ENCODE measurements at regions not wholly inside any gene's neighbourhood (a gene's known extent, or its start where the extent isn't known, plus 50 kb on each side); places are given as distances from the start of the nearest gene placed in this dataset.
"Not testable (repeated sequence)": the region's sequence is repeated elsewhere in the genome, so short reads cannot be mapped to it uniquely, and the experiment has no call there.

DNA sequence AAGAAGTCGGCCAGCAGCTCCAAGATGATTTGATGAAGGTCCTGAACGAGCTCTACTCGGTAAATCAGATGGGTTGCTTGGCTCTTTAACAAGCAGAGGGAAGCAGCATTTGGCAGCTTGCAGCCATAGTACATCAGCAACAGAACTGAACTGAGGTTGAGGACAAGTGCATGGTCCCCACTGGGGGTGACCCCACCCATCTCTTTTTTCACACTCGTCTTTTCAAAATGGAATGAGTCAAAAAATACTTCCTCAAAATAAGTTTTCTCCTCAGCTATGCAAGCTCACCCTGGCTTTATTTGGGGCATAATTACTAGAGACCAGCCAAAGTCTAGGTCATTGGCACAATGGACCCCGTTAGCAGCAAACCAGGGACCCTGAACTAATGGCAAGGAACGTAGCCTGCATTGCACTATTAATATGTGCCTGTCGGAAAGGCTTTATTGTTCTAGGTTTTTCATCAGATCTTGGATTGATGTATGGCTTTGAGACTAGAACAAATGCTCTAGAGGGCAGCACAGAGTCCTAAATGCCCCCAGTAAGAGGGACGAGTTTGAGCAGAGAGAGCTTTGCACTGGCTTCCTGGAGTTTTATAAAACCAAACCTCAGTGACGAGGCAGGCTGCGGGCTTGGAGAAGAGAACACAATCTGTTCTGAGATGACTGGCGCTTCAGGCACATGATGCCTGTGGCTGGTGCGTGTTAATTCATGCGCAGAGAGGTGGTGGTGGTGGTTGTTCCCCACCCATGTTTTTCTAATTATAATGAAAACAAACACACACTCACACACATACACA is 74.2 kb upstream of the FAM72C start:
- H3K27ac Mint-ChIP-seq, H3K36me3 Mint-ChIP-seq, H3K9me3 Mint-ChIP-seq, H3K4me3 Mint-ChIP-seq, H3K27me3 Mint-ChIP-seq, H3K4me1 Mint-ChIP-seq: not testable (repeated sequence)

DNA sequence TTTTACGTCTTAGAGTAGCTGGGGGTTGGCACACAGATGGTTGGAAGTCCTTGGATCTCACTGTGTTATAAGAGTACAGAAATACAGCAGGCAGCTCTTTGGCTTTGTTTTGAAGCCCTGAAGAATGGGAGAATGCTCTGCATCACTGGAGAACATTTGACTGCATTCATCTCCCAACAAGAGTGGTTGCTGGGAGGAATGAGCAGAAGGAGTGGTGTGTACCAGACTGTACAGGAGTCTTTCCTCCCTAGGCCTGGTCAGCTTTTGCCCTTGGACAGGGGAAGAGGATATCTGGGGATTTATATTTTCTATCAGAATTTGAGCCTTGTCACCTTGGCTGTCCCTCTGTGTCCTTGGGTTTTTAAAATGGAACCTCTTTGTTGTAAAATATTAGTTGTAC is 70.5 kb upstream of the FAM72C start:
- not testable (repeated sequence) for H3K9me3 Mint-ChIP-seq, H3K4me1 Mint-ChIP-seq, H3K27me3 Mint-ChIP-seq, H3K36me3 Mint-ChIP-seq, H3K4me3 Mint-ChIP-seq, H3K27ac Mint-ChIP-seq

DNA sequence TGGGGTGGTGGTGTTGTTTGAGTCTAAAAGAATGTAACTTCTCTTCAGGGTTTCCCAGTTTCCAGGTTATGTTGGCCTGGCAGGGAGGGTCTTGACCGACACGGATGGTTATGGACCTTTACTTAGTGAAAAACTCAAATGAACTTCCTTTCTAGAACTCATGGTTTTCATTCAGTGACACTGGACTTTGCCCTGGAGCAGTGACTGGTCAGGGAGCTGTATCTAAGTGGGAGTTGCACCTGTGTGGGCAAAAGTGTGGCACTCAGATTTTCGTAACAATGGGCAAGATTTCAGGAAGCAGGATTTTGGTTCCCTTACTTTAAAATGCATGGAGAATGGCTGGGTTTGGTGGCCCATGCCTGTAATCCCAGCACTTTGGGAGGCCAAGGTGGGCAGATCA is 68.5 kb upstream of the FAM72C start:
- H3K4me1 Mint-ChIP-seq, H3K27me3 Mint-ChIP-seq: not testable (repeated sequence)

DNA sequence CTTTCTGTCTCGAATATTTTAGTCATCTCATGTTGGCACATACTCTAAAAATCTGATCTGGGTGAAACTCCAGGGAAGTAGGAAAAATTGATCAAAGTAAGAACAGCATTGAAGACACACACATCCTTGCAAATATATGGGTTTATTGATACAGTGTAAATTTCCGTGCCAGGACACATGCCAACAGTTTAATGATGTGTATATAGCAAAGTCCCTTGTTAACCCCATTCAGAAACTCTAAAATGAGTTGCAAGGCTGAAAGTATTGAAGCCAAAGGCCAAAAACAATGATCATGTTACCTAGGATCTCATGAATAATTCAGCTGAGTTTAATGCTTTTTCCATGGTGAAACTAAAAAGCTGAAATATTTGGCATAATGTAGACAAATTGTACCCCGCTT is 62.3 kb upstream of the FAM72C start:
- H3K27me3 Mint-ChIP-seq, H3K4me1 Mint-ChIP-seq, H3K36me3 Mint-ChIP-seq, H3K27ac Mint-ChIP-seq, H3K4me3 Mint-ChIP-seq, H3K9me3 Mint-ChIP-seq: not testable (repeated sequence)

More for the DNA sequence above, 68.5 kb upstream of the FAM72C start:
- H3K27ac Mint-ChIP-seq, H3K4me3 Mint-ChIP-seq, H3K9me3 Mint-ChIP-seq, H3K36me3 Mint-ChIP-seq: not testable (repeated sequence)

DNA sequence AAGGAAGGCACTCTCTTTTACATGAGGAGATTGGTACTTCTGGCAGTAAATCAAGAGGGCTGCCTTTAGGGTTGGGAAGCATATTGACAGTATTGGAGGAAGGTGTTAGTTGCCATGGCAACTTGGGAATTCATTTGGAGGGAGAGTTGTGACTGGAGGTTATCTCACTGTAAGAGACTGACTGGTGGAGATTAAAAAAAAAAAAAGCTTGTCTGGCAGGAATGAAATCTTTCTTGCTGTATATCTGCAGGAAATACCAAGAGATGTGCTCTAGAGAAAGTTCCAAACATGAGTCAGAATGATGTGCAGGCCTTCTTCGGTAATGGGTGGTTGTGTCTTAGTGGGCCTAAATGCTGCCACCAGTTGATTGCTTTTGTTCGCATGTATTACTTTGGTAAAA is 59.8 kb upstream of the FAM72C start:
- not testable (repeated sequence) for H3K36me3 Mint-ChIP-seq, H3K9me3 Mint-ChIP-seq, H3K27me3 Mint-ChIP-seq, H3K4me3 Mint-ChIP-seq, H3K4me1 Mint-ChIP-seq, H3K27ac Mint-ChIP-seq

DNA sequence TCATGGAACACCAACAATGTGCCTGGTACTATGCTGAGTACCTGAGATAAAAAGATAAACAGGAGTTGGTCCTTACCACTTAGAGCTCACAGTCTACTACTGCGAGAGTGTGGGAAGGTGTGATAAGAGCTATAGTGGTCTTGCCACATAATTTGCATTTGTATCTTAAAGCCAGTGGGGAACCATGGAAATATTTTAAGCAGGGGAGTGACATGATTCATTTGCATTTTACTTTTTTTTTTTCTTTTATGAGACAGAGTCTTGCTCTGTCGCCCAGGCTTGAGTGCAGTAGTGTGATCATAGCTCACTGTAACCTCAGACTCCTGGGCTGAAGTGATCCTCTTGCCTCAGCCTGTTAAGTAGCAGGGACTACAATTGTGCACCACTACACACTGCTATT is 54.2 kb upstream of the FAM72C start:
- H3K27me3 Mint-ChIP-seq, H3K27ac Mint-ChIP-seq, H3K9me3 Mint-ChIP-seq, H3K4me3 Mint-ChIP-seq, H3K36me3 Mint-ChIP-seq, H3K4me1 Mint-ChIP-seq: not testable (repeated sequence)

DNA sequence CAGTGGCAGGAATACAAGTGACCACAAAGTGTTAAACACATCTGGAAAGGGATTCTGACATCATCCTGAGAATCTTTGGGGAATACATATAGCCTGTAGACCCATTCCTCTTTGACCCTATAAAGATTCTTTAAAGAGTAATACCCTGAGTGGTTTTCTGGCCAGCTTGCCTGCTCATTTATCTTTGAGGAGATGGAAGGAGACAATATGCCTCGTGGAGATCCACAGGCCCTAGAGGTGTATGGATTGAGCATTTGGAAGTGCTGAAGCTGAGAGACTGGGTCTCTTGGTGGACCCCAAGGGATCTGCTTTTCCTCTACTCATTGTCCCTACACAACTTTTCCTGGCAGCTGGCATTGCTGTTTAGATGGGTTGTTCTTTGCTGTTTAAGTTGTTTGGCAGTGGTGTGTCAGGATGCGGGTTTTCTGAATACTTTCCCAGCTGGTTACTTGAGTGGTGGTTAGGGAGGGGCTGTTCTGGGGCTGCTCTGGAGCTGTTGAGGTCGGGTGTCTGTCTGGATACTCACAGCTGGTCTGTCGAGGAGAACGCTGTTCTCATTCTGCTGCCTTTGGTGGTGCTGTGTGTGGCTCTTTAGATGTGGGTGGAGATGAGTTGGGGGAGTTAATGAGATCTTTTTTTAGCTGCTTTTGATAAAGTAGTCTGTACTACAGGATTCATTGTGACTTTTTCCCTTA is 50.1 kb upstream of the FAM72C start:
- H3K9me3 Mint-ChIP-seq, H3K27me3 Mint-ChIP-seq, H3K4me3 Mint-ChIP-seq, H3K27ac Mint-ChIP-seq, H3K4me1 Mint-ChIP-seq, H3K36me3 Mint-ChIP-seq: not testable (repeated sequence)

Measured in IgD-negative memory B cell (primary cell).